ENCODE measurements at regions not wholly inside any gene's neighbourhood (a gene's known extent, or its start where the extent isn't known, plus 50 kb on each side); places are given as distances from the start of the nearest gene placed in this dataset.
"Not testable (repeated sequence)": the region's sequence is repeated elsewhere in the genome, so short reads cannot be mapped to it uniquely, and the experiment has no call there.

GRCh38 chr2:189312643-189313042, 128.6 kb upstream of the WDR75 start:
- DNase-seq = peak; percentile 39

DNA sequence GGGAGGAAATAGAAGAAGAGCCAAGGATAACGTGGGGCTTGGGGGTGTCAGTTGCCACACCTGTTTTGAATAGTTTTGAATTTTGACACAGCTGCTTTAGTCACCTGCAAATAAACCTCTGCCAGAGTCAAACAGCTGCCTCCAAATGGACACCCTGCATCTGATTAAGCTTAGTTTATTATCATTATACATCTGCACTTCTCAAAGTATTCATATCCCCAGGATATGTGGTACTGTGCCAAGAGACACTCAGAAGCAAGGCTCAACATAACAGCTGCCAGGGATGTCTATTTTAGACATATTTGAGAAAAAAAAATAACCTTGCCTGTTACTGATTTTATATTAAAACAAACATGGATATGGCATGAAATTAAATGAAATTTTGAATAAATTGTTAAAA, 122.5 kb upstream of the WDR75 start:
- DNase-seq = no peak

GRCh38 chr2:189319424-189319823, 121.8 kb upstream of the WDR75 start:
- not testable (repeated sequence) for DNase-seq

- no peak for DNase-seq
These were observed 113.1 kb upstream of the WDR75 start for GRCh38 chr2:189327879-189328847.

DNA sequence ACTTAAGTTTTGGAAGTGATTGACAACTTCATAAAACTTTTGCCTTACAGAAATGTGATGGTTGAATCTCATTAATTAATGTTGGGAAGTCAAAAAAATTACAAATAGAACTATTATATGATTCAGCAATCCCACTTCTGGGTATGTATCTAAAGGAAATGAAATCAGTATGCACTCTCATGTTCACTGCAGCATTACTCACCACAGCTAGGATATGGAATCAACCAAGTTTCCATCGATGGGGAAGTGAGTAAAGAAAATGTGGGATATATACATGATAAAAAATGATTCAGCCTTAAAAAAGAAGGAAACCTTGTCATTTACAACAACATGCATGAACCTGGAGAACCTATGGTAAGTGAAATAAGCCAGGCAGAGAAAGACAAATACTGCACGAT, 112.4 kb upstream of the WDR75 start:
- DNase-seq = no peak

GRCh38 chr2:189336276-189336975, 104.8 kb upstream of the WDR75 start:
- DNase-seq = no peak

DNA sequence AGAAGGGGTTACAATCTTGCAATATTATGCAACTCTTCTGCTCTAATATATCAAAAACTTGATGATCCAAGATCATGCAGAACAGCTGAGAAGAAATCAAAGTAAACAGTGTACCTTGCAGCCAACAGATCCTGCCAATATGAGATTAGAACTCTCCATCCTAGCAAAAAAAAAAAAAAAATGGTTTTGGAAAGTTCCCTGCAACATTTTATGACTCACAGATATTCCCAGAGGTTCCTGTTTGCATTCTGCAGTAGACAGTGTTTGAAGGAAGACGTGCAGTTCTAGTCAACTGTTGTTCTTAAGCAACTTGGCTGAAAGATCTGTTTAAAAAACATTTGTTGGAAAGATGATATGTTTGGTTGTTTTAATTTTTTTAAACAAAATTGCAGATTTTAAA, 103.6 kb upstream of the WDR75 start:
- DNase-seq = no peak

DNA sequence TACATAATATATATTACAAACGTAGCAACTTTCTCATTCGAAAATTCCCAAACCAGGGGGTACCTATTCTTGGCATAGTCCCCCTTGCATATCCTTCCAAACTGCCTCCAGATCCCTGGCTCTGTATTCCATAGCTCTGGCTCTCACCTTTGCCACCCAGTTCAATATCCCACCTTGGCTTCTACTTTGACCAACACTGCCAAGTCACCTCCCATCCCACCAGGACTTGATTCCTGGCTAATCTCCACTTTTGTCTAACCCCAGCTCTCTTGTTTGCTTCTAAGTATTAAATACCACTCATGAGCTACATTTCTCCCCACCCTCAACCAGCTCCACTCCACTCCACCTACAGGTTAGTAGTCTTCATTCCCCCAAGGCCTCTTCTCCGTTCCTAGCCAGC, 103.2 kb upstream of the WDR75 start:
- no peak for DNase-seq

- DNase-seq = no peak
These were observed 100.2 kb upstream of the WDR75 start for GRCh38 chr2:189341077-189341476.

DNA sequence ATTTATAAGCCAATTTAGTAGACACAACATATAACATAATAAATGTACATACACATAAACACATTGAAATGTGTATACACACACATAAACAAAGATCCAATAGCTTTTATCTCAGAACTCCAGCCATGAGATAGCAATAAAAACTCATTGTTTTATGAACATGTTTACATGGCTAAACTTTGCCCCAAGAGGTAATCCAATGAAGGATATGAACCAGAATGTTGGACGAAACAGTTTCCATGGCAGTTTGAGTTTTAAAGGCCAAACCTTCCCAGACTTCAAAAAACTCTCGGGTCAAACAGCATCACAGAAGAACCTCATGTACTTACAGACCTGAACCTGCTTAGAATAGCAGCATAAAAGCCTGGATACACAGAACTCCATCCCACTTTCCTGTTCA, 97.2 kb upstream of the WDR75 start:
- DNase-seq = no peak

DNA sequence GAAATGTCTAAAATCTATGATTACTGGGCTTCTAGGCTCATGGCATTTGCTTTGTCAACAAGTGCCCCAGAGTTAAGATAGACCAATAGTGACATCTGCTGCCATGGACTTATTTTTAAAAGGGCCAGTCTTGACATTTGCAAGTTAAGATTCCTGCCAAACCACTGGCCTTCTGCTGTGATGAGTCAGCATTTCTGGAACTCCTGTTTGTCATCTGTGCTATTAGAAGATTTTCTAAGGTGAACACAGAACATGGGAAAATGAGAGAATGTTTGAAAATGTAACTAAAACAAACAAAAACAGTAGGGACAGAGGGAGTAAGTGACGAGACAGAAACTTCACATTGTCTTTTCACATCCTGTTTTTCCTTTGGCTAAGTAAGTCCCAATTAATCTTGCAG, 93.7 kb upstream of the WDR75 start:
- peak; percentile 7 for DNase-seq

DNA sequence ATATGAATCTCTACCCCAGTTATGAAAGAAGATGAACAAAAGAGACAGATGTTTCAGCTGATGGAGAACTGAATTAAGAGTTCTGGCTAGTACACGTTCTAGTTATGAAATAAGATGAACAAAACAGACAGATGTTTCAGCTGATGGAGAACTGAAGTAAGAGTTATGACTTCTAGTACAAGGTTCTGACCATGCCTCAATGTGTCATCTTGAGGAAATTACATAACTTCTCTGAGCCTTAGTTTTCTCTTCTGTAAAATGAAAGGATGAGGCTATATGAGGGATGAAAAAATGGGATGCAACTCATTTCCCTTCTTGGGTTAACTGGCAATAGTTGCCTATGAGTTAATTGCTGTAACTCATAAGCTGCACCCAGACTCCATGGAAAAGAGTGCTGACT, 92.9 kb upstream of the WDR75 start:
- no peak for DNase-seq

DNA sequence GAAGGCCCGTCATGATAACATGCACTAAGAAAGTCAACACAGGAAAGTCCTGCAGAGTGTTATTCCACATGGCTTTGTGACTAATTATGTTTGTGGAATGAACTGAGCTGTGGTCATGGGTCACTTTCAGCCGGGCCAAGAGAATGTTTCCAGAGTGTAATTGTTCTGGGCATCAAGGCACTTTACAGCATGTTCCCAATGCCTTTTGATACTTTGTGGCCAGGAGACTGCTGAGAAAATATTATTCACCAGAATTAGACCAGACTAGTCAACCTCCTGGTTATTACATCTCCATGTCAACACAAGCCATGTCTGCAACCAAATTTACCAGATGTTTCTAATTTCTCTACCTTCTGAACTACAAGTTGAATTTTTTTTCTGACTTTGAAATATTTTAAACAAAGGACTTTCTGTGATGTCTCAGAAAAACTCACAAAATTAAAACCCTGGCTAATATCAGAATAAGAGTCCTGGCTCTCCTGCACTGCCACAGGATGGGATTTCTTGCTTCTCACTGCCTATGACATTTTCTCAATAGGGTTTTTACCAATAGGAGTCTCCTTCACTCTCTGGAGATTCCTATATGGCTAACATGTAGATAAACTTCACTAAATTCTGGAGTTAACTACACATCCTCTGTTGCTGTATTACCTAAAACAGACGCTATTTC, 90.6 kb upstream of the WDR75 start:
- no peak for DNase-seq

DNA sequence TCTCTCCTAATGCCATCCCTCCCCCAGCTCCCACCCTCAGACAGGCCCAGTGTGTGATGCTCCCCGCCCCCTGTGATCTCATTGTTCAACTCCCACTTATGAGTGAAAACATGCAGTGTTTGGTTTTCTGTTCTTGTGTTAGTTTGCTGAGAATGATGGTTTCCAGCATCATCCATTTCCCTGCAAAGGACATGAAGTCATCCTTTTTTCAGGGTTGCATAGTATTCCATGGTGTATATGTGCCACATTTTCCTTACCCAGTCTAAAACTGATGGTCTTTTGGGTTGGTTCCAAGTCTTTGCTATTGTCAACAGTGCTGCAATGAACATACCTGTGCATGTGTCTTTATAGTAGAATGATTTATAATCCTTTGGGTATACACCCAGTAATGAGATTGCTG, 89.3 kb upstream of the WDR75 start:
- not testable (repeated sequence) for DNase-seq

DNA sequence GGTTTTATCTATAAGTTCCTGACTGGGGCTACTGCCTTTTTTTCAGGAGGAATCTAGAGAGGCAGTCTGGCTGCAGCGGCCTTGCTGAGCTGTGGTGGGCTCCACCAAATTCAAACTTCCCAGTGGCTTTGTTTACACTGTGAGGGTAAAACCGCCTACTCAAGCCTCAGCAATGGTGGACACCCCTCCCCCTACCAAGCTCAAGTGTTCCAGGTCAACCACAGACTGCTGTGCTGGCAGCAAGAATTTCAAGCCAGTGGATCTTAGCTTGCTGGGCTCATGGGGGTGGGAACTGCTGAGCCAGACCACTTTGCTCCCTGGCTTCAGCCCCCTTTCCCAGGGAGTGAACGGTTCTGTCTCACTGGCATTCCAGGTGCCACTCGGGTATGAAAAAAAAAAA, 83.9 kb upstream of the WDR75 start:
- not testable (repeated sequence) for DNase-seq

- DNase-seq = no peak
These were observed 80.4 kb upstream of the WDR75 start for GRCh38 chr2:189360861-189361260.

- no peak for DNase-seq
These were observed 79.0 kb upstream of the WDR75 start for GRCh38 chr2:189362283-189362682.

GRCh38 chr2:189363559-189363958, 77.7 kb upstream of the WDR75 start:
- no peak for DNase-seq

GRCh38 chr2:189364607-189365006, 76.7 kb upstream of the WDR75 start:
- no peak for DNase-seq

GRCh38 chr2:189366349-189366748, 74.9 kb upstream of the WDR75 start:
- no peak for DNase-seq

GRCh38 chr2:189367343-189367742, 73.9 kb upstream of the WDR75 start:
- no peak for DNase-seq

DNA sequence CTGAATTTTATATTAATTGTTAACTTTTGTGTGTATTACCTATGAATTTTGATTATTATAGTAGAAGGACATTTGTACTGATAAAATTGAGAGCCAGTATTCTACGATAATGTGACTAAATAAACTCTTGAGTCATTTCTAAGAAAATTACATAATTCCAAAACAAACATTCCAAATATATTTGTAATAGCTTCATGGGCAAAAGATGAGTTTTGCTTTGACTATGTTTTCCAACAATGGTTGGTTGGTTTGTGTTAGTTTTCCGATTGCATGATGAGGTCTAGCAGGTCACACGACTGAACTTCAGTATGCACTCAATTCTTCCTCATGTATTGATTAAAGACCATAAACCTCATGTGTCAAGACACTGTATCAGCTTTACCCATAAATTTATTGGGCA, 71.7 kb upstream of the WDR75 start:
- no peak for DNase-seq

DNA sequence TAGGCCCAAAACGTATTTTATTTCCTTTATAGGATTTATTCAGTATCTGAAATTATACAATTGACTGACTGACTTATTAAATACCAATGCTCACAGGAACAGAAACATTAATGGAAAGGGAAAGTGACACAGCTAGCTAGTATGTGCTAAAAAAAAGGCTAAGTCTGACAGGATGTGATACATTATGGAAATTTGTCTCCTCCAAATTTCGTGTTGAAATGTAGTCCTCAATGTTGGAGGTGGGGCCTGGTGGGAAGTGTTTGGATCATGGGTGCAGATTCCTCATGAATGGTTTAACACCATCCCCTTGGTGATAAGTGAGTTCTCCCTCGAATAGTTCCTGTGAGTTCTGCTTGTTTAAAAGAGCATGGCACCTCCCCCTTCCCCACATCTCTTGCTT, 70.6 kb upstream of the WDR75 start:
- no peak for DNase-seq

Data from stimulated activated CD4-positive, alpha-beta T cell treated with anti-CD3 and anti-CD28 coated beads, Interleukin-15, amount 100 ng/mL, for 24 hours (primary cell).